ENCODE measurements at regions not wholly inside any gene's neighbourhood (a gene's known extent, or its start where the extent isn't known, plus 50 kb on each side); places are given as distances from the start of the nearest gene placed in this dataset.

- no peak for ATAC-seq
- intact Hi-C loops (cut with micrococcal nuclease), result no loop called here
Observed at GRCh38 chr9:86714999-86715398, 232.3 kb downstream of the GAS1 start.

More at GRCh38 chr9:86714999-86715398, 232.3 kb downstream of the GAS1 start:
- FAIRE-seq (no peak), DNase-seq (ENCODE audit: extremely low read depth in 1 of 4, low spot score in 3 of 4) (no peak)
- 0% methylated on average over 4 of the region's 4 CpGs for WGBS (ENCODE audit: insufficient coverage, low coverage, missing lambda C conversion rate)
- H3K27ac ChIP-seq (ENCODE audit: extremely low read depth, low read depth, low read length), result no peak overlapping the region
- H4K20me1 ChIP-seq (replicated peaks; ENCODE audit: control insufficient read depth, insufficient read depth, low read length), result no peaks in the 10 kb centered on the region
- POLR2A ChIA-PET, result no interaction called here
- CTCF ChIA-PET (ENCODE audit: low intra/inter-chr PET ratio), result no interaction called here
- H3K36me3 ChIP-seq (ENCODE audit: control insufficient read depth, insufficient read depth, low read length), result no peaks in the 10 kb centered on the region
- H3K9me1 ChIP-seq (ENCODE audit: control insufficient read depth, insufficient read depth, low read length), result no peaks in the 10 kb centered on the region
- in situ Hi-C loops (cut with MboI), result no loop called here
- no peak overlapping the region for H3K4me3 ChIP-seq
- H3K4me1 ChIP-seq (replicated peaks in 1 of 2; ENCODE audit: control insufficient read depth in 2 of 2, insufficient read depth in 2 of 2, low read length in 2 of 2), result no peaks in the 10 kb centered on the region
- H3K79me2 ChIP-seq (ENCODE audit: control insufficient read depth, insufficient read depth, low read length), result no peaks in the 10 kb centered on the region
- H3K9me3 ChIP-seq (replicated peaks; ENCODE audit: control insufficient read depth, insufficient read depth, low read depth, low read length), result no peaks in the 10 kb centered on the region
- no peak overlapping the region for H3K4me2 ChIP-seq (ENCODE audit: insufficient read depth, low read length)
- H3K9ac ChIP-seq (ENCODE audit: insufficient read depth in 1 of 2, low read depth in 2 of 2, low read length in 2 of 2), result no peak overlapping the region
- H2AFZ ChIP-seq (ENCODE audit: low read depth, low read length), result no peak overlapping the region
- TF ChIP-seq, protein P1, sequence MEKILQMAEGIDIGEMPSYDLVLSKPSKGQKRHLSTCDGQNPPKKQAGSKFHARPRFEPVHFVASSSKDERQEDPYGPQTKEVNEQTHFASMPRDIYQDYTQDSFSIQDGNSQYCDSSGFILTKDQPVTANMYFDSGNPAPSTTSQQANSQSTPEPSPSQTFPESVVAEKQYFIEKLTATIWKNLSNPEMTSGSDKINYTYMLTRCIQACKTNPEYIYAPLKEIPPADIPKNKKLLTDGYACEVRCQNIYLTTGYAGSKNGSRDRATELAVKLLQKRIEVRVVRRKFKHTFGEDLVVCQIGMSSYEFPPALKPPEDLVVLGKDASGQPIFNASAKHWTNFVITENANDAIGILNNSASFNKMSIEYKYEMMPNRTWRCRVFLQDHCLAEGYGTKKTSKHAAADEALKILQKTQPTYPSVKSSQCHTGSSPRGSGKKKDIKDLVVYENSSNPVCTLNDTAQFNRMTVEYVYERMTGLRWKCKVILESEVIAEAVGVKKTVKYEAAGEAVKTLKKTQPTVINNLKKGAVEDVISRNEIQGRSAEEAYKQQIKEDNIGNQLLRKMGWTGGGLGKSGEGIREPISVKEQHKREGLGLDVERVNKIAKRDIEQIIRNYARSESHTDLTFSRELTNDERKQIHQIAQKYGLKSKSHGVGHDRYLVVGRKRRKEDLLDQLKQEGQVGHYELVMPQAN (IDR thresholded peaks at IDR 0.05; ENCODE audit: borderline replicate concordance), result no peak
- TF ChIP-seq STAG1 (CRISPR knock-in tag; IDR thresholded peaks at IDR 0.05; ENCODE audit: borderline replicate concordance) (no peak), MIER1 (IDR thresholded peaks at IDR 0.05; ENCODE audit: low read depth) (no peak), ZNF609 (CRISPR knock-in tag; IDR thresholded peaks at IDR 0.05; ENCODE audit: borderline replicate concordance) (no peak), BRD4 (IDR thresholded peaks at IDR 0.05) (no peak), HEY1 (CRISPR knock-in tag; IDR thresholded peaks at IDR 0.05; ENCODE audit: borderline replicate concordance) (no peak), TEAD4 (IDR thresholded peaks at IDR 0.05; ENCODE audit: low read length) (no peak), TEAD4 (CRISPR knock-in tag; IDR thresholded peaks at IDR 0.05; ENCODE audit: borderline replicate concordance) (no peak), TAL1 (IDR thresholded peaks at IDR 0.05) (no peak), RFX5 (IDR thresholded peaks at IDR 0.05; ENCODE audit: low read depth, low read length) (no peak), ZNF311 (CRISPR knock-in tag; IDR thresholded peaks at IDR 0.05) (no peak), ZSCAN32 (CRISPR knock-in tag; IDR thresholded peaks at IDR 0.05) (no peak), KAT7 (CRISPR knock-in tag; IDR thresholded peaks at IDR 0.05; ENCODE audit: borderline replicate concordance) (no peak), HMG20A (CRISPR knock-in tag; conservative IDR thresholded peaks at IDR 0.05) (no peak)
- TF ChIP-seq, protein P2, sequence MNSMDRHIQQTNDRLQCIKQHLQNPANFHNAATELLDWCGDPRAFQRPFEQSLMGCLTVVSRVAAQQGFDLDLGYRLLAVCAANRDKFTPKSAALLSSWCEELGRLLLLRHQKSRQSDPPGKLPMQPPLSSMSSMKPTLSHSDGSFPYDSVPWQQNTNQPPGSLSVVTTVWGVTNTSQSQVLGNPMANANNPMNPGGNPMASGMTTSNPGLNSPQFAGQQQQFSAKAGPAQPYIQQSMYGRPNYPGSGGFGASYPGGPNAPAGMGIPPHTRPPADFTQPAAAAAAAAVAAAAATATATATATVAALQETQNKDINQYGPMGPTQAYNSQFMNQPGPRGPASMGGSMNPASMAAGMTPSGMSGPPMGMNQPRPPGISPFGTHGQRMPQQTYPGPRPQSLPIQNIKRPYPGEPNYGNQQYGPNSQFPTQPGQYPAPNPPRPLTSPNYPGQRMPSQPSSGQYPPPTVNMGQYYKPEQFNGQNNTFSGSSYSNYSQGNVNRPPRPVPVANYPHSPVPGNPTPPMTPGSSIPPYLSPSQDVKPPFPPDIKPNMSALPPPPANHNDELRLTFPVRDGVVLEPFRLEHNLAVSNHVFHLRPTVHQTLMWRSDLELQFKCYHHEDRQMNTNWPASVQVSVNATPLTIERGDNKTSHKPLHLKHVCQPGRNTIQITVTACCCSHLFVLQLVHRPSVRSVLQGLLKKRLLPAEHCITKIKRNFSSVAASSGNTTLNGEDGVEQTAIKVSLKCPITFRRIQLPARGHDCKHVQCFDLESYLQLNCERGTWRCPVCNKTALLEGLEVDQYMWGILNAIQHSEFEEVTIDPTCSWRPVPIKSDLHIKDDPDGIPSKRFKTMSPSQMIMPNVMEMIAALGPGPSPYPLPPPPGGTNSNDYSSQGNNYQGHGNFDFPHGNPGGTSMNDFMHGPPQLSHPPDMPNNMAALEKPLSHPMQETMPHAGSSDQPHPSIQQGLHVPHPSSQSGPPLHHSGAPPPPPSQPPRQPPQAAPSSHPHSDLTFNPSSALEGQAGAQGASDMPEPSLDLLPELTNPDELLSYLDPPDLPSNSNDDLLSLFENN (IDR thresholded peaks at IDR 0.05; ENCODE audit: low read depth in 2 of 2, low read length in 2 of 2), result no peak
- H3K27me3 ChIP-seq (ENCODE audit: control insufficient read depth in 2 of 2, insufficient read depth in 2 of 2, low read length in 2 of 2), result no peaks in the 10 kb centered on the region
- no TSS peak for BruUV-seq (replicated peaks)

All from K562 (cell line).